Prostate gland (tissue), 2 donors: ENCODE measurements at regions not wholly inside any gene's neighbourhood (a gene's known extent, or its start where the extent isn't known, plus 50 kb on each side); places are given as distances from the start of the nearest gene placed in this dataset.

ENCODE experiments used
- POLR2A ChIP-seq: fragments of 450-650 bp; IDR thresholded peaks from one replicate; pipeline ENCODE4 v1.6.1; 2016; ENCODE audit warnings: antibody characterized with exemption, mild to moderate bottlenecking
- TF ChIP-seq, protein P1 (sequence below), 4 experiments: fragments of 200-600 bp in 2 of 4; fragments of 450-650 bp in 2 of 4; sonication (generic) in 2 of 4; IDR thresholded peaks; 1 replicate in 3 of 4; 2 replicates in 1 of 4; pipeline ENCODE4 v1.5.1; 2016 to 2019; ENCODE audit warnings: antibody characterized with exemption in 4 of 4, mild to moderate bottlenecking in 2 of 4, moderate library complexity in 2 of 4

DNA sequence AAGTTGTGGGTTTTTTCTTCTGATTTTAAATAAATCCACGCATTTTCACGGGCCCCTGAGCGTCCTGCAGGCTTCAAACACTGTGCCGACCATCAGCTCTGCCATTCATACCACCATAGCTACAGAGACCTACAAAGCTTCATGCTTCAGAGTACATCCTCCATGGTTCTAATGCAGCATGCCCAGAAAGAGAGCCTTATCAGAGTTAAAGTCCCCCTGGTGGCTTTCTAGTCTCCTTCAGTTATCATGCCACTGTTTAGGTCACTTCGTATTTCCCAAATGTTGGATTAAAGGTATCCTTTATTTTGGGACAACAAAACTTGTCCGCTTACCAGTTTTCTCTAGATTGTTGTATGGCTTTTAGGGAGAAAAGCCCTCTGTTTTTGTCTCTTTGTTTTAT is 66.7 kb upstream of the VCX2 start:
- no peak for TF ChIP-seq POLR2A
- TF ChIP-seq, protein P1, sequence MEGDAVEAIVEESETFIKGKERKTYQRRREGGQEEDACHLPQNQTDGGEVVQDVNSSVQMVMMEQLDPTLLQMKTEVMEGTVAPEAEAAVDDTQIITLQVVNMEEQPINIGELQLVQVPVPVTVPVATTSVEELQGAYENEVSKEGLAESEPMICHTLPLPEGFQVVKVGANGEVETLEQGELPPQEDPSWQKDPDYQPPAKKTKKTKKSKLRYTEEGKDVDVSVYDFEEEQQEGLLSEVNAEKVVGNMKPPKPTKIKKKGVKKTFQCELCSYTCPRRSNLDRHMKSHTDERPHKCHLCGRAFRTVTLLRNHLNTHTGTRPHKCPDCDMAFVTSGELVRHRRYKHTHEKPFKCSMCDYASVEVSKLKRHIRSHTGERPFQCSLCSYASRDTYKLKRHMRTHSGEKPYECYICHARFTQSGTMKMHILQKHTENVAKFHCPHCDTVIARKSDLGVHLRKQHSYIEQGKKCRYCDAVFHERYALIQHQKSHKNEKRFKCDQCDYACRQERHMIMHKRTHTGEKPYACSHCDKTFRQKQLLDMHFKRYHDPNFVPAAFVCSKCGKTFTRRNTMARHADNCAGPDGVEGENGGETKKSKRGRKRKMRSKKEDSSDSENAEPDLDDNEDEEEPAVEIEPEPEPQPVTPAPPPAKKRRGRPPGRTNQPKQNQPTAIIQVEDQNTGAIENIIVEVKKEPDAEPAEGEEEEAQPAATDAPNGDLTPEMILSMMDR (IDR thresholded peaks at IDR 0.05): no peak
